Lower leg skin (tissue), 3 donors: ENCODE measurements at regions not wholly inside any gene's neighbourhood (a gene's known extent, or its start where the extent isn't known, plus 50 kb on each side); places are given as distances from the start of the nearest gene placed in this dataset.

Experiments used
- CTCF ChIP-seq, 3 donors: fragments of 450-650 bp; IDR thresholded peaks; one replicate each; pipeline ENCODE4 v1.5.1; 2016; ENCODE audit warnings: antibody characterized with exemption in 3 of 3, mild to moderate bottlenecking in 3 of 3, moderate library complexity in 2 of 3
- POLR2A ChIP-seq, 2 donors: fragments of 450-650 bp; IDR thresholded peaks; one replicate each; pipeline ENCODE4 v1.6.1; 2016 to 2017; ENCODE audit warnings: antibody characterized with exemption in 2 of 2, mild to moderate bottlenecking in 1 of 2, moderate library complexity in 1 of 2

GRCh38 chrX:39903343-39903742, 194.4 kb downstream of the BCOR start:
- TF ChIP-seq CTCF (IDR thresholded peaks at IDR 0.05) (no peak), POLR2A (IDR thresholded peaks at IDR 0.05) (no peak)
